H1 (cell line): ENCODE measurements at regions not wholly inside any gene's neighbourhood (a gene's known extent, or its start where the extent isn't known, plus 50 kb on each side); places are given as distances from the start of the nearest gene placed in this dataset.

Source experiments
- CTCF ChIA-PET: fragments of 300-600 bp; sonication (Branson Sonifier 250); formaldehyde crosslinking; loops from one replicate; lab custom pipeline; 2021; ENCODE audit not compliant: partially characterized antibody; lab: Charles Lee
- POLR2A ChIA-PET: fragments of 300-600 bp; sonication (Branson Sonifier 250); formaldehyde crosslinking; loops from one replicate; lab custom pipeline; 2021; ENCODE audit warnings: inconsistent platforms; ENCODE audit not compliant: partially characterized antibody; lab: Charles Lee
- DNase-seq, 2 experiments: peaks; one replicate each; pipeline versions ENCODE4 v3.0.0 to v3.0.0-alpha.2; 2010 to 2022; ENCODE audit warnings: low spot score in 2 of 2, low read depth in 1 of 2, mixed read lengths in 1 of 2
- FAIRE-seq: peaks from 2 replicates; lab custom pipeline; 2011; peaks lifted over from hg19 to GRCh38; lab: Jason Lieb, UNC
- H2AFZ ChIP-seq: 2 replicates; pipeline ENCODE4 v1.8.1; 2012; ENCODE audit warnings: low read length, inconsistent platforms
- H2AK5ac ChIP-seq: 2 replicates; pipeline ENCODE4 v1.6.1; 2013; ENCODE audit warnings: low read depth, low read length
- H2BK120ac ChIP-seq: replicated peaks from 2 replicates; pipeline ENCODE3; 2013; ENCODE audit warnings: low read depth, low read length, inconsistent platforms
- H2BK12ac ChIP-seq: 2 replicates; pipeline ENCODE4 v1.6.1; 2013; ENCODE audit warnings: low read depth, low read length
- H2BK15ac ChIP-seq: 2 replicates; pipeline ENCODE4 v1.6.1; 2013; ENCODE audit warnings: low read length
- H2BK20ac ChIP-seq: 2 replicates; pipeline ENCODE4 v1.6.1; 2013; ENCODE audit warnings: low read length
- H2BK5ac ChIP-seq: 2 replicates; pipeline ENCODE4 v1.6.1; 2013; ENCODE audit warnings: low read depth, low read length
- H3K14ac ChIP-seq: 2 replicates; pipeline ENCODE4 v1.6.1; 2013; ENCODE audit warnings: inconsistent platforms; ENCODE audit not compliant: insufficient read length
- H3K18ac ChIP-seq: 2 replicates; pipeline ENCODE4 v1.6.1; 2013; ENCODE audit warnings: low read length; ENCODE audit errors: extremely low read depth
- H3K23ac ChIP-seq: 2 replicates; pipeline ENCODE4 v1.6.1; 2013; ENCODE audit warnings: inconsistent platforms; ENCODE audit not compliant: insufficient read length
- H3K23me2 ChIP-seq: 2 replicates; pipeline ENCODE4 v1.6.1; 2013; ENCODE audit warnings: low read depth, low read length
- H3K27ac ChIP-seq: 2 replicates; pipeline ENCODE4 v1.6.1; 2011; ENCODE audit warnings: low read depth, low read length, inconsistent platforms
- H3K27me3 ChIP-seq, 4 experiments: replicated peaks in 1 of 4; 1 replicate in 1 of 4; 2 replicates in 3 of 4; pipeline versions ENCODE4 v1.6.1 to v1.8.1; 2011 to 2013; ENCODE audit warnings: low read length in 3 of 4, mild to moderate bottlenecking in 3 of 4, inconsistent platforms in 2 of 4, mixed read lengths in 2 of 4, moderate library complexity in 1 of 4; ENCODE audit not compliant: control insufficient read depth in 3 of 4, insufficient read depth in 3 of 4; ENCODE audit errors: extremely low read depth in 1 of 4
- H3K36me3 ChIP-seq, 4 experiments: 2 replicates each; pipeline versions ENCODE4 v1.6.1 to v1.8.1; 2011 to 2013; ENCODE audit warnings: mild to moderate bottlenecking in 4 of 4, low read length in 3 of 4, moderate library complexity in 2 of 4, control low read depth in 1 of 4, inconsistent platforms in 1 of 4; ENCODE audit not compliant: insufficient read depth in 4 of 4, control insufficient read depth in 2 of 4
- H3K4ac ChIP-seq: replicated peaks from 2 replicates; pipeline ENCODE3; 2013; ENCODE audit warnings: low read length, low read depth, mixed read lengths, inconsistent platforms; ENCODE audit not compliant: insufficient read length
- H3K4me1 ChIP-seq, 4 experiments: replicated peaks in 1 of 4; 1 replicate in 1 of 4; 2 replicates in 3 of 4; pipeline versions ENCODE4 v1.6.1 to v1.8.1; 2011 to 2013; ENCODE audit warnings: low read length in 3 of 4, inconsistent platforms in 2 of 4, mixed read lengths in 1 of 4; ENCODE audit not compliant: insufficient read depth in 4 of 4, control insufficient read depth in 3 of 4
- H3K4me2 ChIP-seq, 2 experiments: 2 replicates each; pipeline versions ENCODE4 v1.6.1 to v1.8.1; 2011 to 2013; ENCODE audit warnings: low read depth in 2 of 2, low read length in 2 of 2, control low read depth in 1 of 2, inconsistent platforms in 1 of 2, mild to moderate bottlenecking in 1 of 2; ENCODE audit not compliant: insufficient read depth in 1 of 2
- H3K4me3 ChIP-seq, 4 experiments: fragments of 200-600, 300-600 bp in 1 of 4; sonication (generic), shearing (Covaris generic), sonication (Bioruptor Twin) in 1 of 4; 2 replicates each; pipeline versions ENCODE4 v1.5.1 to v1.8.1; 2011 to 2016; ENCODE audit warnings: low read length in 4 of 4, low read depth in 3 of 4, control low read depth in 2 of 4, inconsistent platforms in 2 of 4, mild to moderate bottlenecking in 2 of 4, mixed read lengths in 1 of 4, moderate library complexity in 1 of 4; ENCODE audit not compliant: insufficient read depth in 2 of 4; ENCODE audit errors: extremely low read depth in 1 of 4
- H3K56ac ChIP-seq: replicated peaks from 2 replicates; pipeline ENCODE3; 2013; ENCODE audit warnings: low read depth, mild to moderate bottlenecking, mixed read lengths, low read length, inconsistent platforms; ENCODE audit not compliant: insufficient read length
- H3K79me1 ChIP-seq: 2 replicates; pipeline ENCODE4 v1.6.1; 2013; ENCODE audit warnings: low read depth, low read length, control low read depth
- H3K79me2 ChIP-seq, 2 experiments: 2 replicates each; pipeline versions ENCODE4 v1.6.1 to v1.8.1; 2012 to 2013; ENCODE audit warnings: low read length in 2 of 2, mild to moderate bottlenecking in 2 of 2, inconsistent platforms in 1 of 2; ENCODE audit not compliant: insufficient read depth in 2 of 2, control insufficient read depth in 1 of 2
- H3K9ac ChIP-seq, 4 experiments: replicated peaks in 1 of 4; 1 replicate in 1 of 4; 2 replicates in 3 of 4; pipeline versions ENCODE4 v1.6.1 to v1.8.1; 2011 to 2013; ENCODE audit warnings: low read depth in 3 of 4, low read length in 3 of 4, control low read depth in 2 of 4, mild to moderate bottlenecking in 2 of 4, moderate library complexity in 2 of 4, inconsistent platforms in 1 of 4; ENCODE audit errors: extremely low read depth in 1 of 4
- H3K9me3 ChIP-seq, 2 experiments: 2 replicates each; pipeline versions ENCODE4 v1.6.1 to v1.8.1; 2012 to 2013; ENCODE audit warnings: mild to moderate bottlenecking in 2 of 2, moderate library complexity in 2 of 2, control low read depth in 1 of 2, inconsistent platforms in 1 of 2, low read depth in 1 of 2, low read length in 1 of 2, mixed read lengths in 1 of 2; ENCODE audit not compliant: insufficient read depth in 2 of 2
- H4K20me1 ChIP-seq, 2 experiments: replicated peaks in 1 of 2; 2 replicates each; pipeline versions ENCODE3 to v1.8.1; 2011 to 2013; ENCODE audit warnings: inconsistent platforms in 2 of 2, low read length in 2 of 2, mild to moderate bottlenecking in 1 of 2; ENCODE audit not compliant: insufficient read depth in 2 of 2, control insufficient read depth in 1 of 2
- H4K5ac ChIP-seq: 2 replicates; pipeline ENCODE4 v1.6.1; 2013; ENCODE audit warnings: low read length, low read depth, mixed read lengths, inconsistent platforms; ENCODE audit not compliant: insufficient read length
- H4K8ac ChIP-seq: 2 replicates; pipeline ENCODE4 v1.8.0; 2013; ENCODE audit warnings: mild to moderate bottlenecking, moderate library complexity, low read length, inconsistent platforms; ENCODE audit not compliant: insufficient read depth; ENCODE audit errors: extremely low read depth
- H4K91ac ChIP-seq: replicated peaks from 2 replicates; pipeline ENCODE3; 2013; ENCODE audit warnings: low read length, mixed read lengths, inconsistent platforms; ENCODE audit not compliant: insufficient read length
- ASH2L ChIP-seq: fragments of 200-600, 300-600 bp; sonication (generic); IDR thresholded peaks from one replicate; pipeline ENCODE4 v1.7.1; 2017; ENCODE audit warnings: low read length
- BCL11A ChIP-seq, 2 experiments: IDR thresholded peaks; one replicate each; pipeline ENCODE4 v1.6.1; 2011; ENCODE audit warnings: low read depth in 2 of 2, low read length in 2 of 2, mild to moderate bottlenecking in 2 of 2
- BRCA1 ChIP-seq: IDR thresholded peaks from 2 replicates; pipeline ENCODE4 v1.6.1; 2012; ENCODE audit warnings: low read depth, low read length, improper control_type of control experiment
- CHD2 ChIP-seq: IDR thresholded peaks from 2 replicates; pipeline ENCODE4 v1.6.1; 2012; ENCODE audit warnings: low read length, improper control_type of control experiment
- CREB1 ChIP-seq: IDR thresholded peaks from 2 replicates; pipeline ENCODE4 v1.6.1; 2012; ENCODE audit warnings: inconsistent platforms
- EP300 ChIP-seq, 2 experiments: IDR thresholded peaks; 1 replicate in 1 of 2; 2 replicates in 1 of 2; pipeline ENCODE4 v1.6.1; 2011 to 2012; ENCODE audit warnings: low read depth in 2 of 2, low read length in 2 of 2, mild to moderate bottlenecking in 2 of 2, borderline replicate concordance in 1 of 2, inconsistent platforms in 1 of 2, moderate library complexity in 1 of 2
- FOSL1 ChIP-seq: IDR thresholded peaks from 2 replicates; pipeline ENCODE4 v1.6.1; 2011; ENCODE audit warnings: mild to moderate bottlenecking, low read depth, low read length, moderate library complexity; ENCODE audit not compliant: insufficient read depth
- GTF2F1 ChIP-seq: IDR thresholded peaks from 2 replicates; pipeline ENCODE4 v1.6.1; 2012; ENCODE audit warnings: low read depth, low read length, improper control_type of control experiment, borderline replicate concordance
- HDAC6 ChIP-seq: IDR thresholded peaks from one replicate; pipeline ENCODE4 v1.7.1; 2012; ENCODE audit warnings: low read depth, mild to moderate bottlenecking, inconsistent platforms, low read length, moderate library complexity
- KDM1A ChIP-seq: fragments of 200-600, 300-600 bp; sonication (generic); IDR thresholded peaks from 2 replicates; pipeline ENCODE4 v1.7.1; 2016; ENCODE audit warnings: mild to moderate bottlenecking, low read length, borderline replicate concordance
- POLR2AphosphoS5 ChIP-seq: IDR thresholded peaks from 2 replicates; pipeline ENCODE4 v1.6.1; 2011; ENCODE audit warnings: low read depth, low read length
- POU5F1 ChIP-seq: IDR thresholded peaks from 2 replicates; pipeline ENCODE4 v1.6.1; 2011; ENCODE audit warnings: low read depth, mild to moderate bottlenecking, low read length, moderate library complexity
- RXRA ChIP-seq: IDR thresholded peaks from 2 replicates; pipeline ENCODE4 v1.6.1; 2011; ENCODE audit warnings: low read depth, mild to moderate bottlenecking, low read length, moderate library complexity; ENCODE audit not compliant: insufficient read depth
- SIX5 ChIP-seq: IDR thresholded peaks from 2 replicates; pipeline ENCODE4 v1.6.1; 2011; ENCODE audit warnings: mild to moderate bottlenecking, low read depth, low read length
- SP4 ChIP-seq: IDR thresholded peaks from 2 replicates; pipeline ENCODE4 v1.6.1; 2012; ENCODE audit warnings: low read length, inconsistent platforms
- TAF1 ChIP-seq: IDR thresholded peaks from 2 replicates; pipeline ENCODE4 v1.6.1; 2011; ENCODE audit warnings: mild to moderate bottlenecking, low read depth, low read length
- TAF7 ChIP-seq: optimal IDR thresholded peaks from 2 replicates; pipeline ENCODE3; 2011; ENCODE audit warnings: low read depth, mild to moderate bottlenecking, inconsistent platforms, low read length, moderate library complexity, borderline replicate concordance
- WGBS, 2 experiments: shearing (Covaris generic) in 1 of 2; methylation state at CpG; one replicate each; pipeline versions ENCODE4 v1.1.6 to v1.1.7; 2013 to 2015; ENCODE audit warnings: low lambda C conversion rate in 2 of 2, mixed read lengths in 2 of 2, inconsistent platforms in 1 of 2, low coverage in 1 of 2, missing lambda C conversion rate in 1 of 2; ENCODE audit not compliant: insufficient replicate concordance in 2 of 2, insufficient coverage in 1 of 2, insufficient read length in 1 of 2; ENCODE audit errors: extremely low coverage in 1 of 2, missing lambda C conversion rate in 1 of 2; 5-methylcytosine and 5-hydroxymethylcytosine counted together

GRCh38 chr2:199668645-199669044 is 182.3 kb downstream of the FTCDNL1 start:
- ChIA-PET POLR2A (no interaction called here), CTCF (interaction anchor here (1.5 to 2.3 kb wide), 2 partner anchors 16 to 21 kb away, joined by 3 to 7 read pairs; no protein-coding TSS in a partner anchor)
- Histone ChIP-seq H4K20me1 (no peaks in the 10 kb centered on the region), H3K36me3 (no peaks in the 10 kb centered on the region), H3K27ac (no peak overlapping the region), H2BK20ac (no peak overlapping the region), H3K4ac (no peak overlapping the region), H2AFZ (no peak overlapping the region), H4K8ac (no peak overlapping the region), H3K4me3 (no peak overlapping the region), H3K9me3 (no peaks in the 10 kb centered on the region), H3K14ac (no peak overlapping the region), H3K79me2 (no peaks in the 10 kb centered on the region), H2BK15ac (no peak overlapping the region), H2AK5ac (no peak overlapping the region), H3K79me1 (no peaks in the 10 kb centered on the region), H3K9ac (no peak overlapping the region), H3K27me3 (peaks cover 0 to 1% (median 0%) of the 10 kb centered on the region in 4 experiments; a peak in 1 of 7 replicates), H3K56ac (no peak overlapping the region), H3K4me2 (no peak overlapping the region), H2BK5ac (no peak overlapping the region), H2BK120ac (no peak overlapping the region), H3K18ac (no peak overlapping the region), H4K5ac (no peak overlapping the region), H4K91ac (no peak overlapping the region), H2BK12ac (no peak overlapping the region), H3K23ac (no peak overlapping the region), H3K4me1 (no peaks in the 10 kb centered on the region), H3K23me2 (no peaks in the 10 kb centered on the region)
- WGBS, 2 experiments = 90% methylated on average over 3 of the region's 3 CpGs; no CpG with 5 or more reads in 1 of the 2 experiments
- DNase-seq (no peak), FAIRE-seq (no peak)
- no peak for TF ChIP-seq TAF1
- no peak for TF ChIP-seq SP4
- no peak for TF ChIP-seq CREB1
- no peak for TF ChIP-seq POU5F1
- TF ChIP-seq HDAC6 = no peak
- no peak for TF ChIP-seq GTF2F1
- TF ChIP-seq ASH2L = no peak
- TF ChIP-seq RXRA = no peak
- no peak for TF ChIP-seq TAF7
- no peak for TF ChIP-seq CHD2
- no peak for TF ChIP-seq BRCA1
- TF ChIP-seq EP300 (IDR thresholded peaks at IDR 0.05; ENCODE audit: borderline replicate concordance in 1 of 2, low read depth in 2 of 2, low read length in 2 of 2) = no peak
- no peak for TF ChIP-seq POLR2AphosphoS5
- TF ChIP-seq KDM1A = no peak
- no peak for TF ChIP-seq FOSL1
- no peak for TF ChIP-seq SIX5
- TF ChIP-seq BCL11A (IDR thresholded peaks at IDR 0.05; ENCODE audit: low read depth in 2 of 2, low read length in 2 of 2) = no peak
